Spinal cord (tissue), 9 donors: ENCODE measurements at regions not wholly inside any gene's neighbourhood (a gene's known extent, or its start where the extent isn't known, plus 50 kb on each side); places are given as distances from the start of the nearest gene placed in this dataset.
"Not testable (repeated sequence)": the region's sequence is repeated elsewhere in the genome, so short reads cannot be mapped to it uniquely, and the experiment has no call there.

ENCODE experiments used
- DNase-seq, 6 donors: peaks; one replicate each; pipeline versions ENCODE4 v3.0.0 to v3.0.0-alpha.2; 2013 to 2015; ENCODE audit warnings: low spot score in 6 of 6, low read depth in 4 of 6
- H3K27ac ChIP-seq: one replicate; pipeline ENCODE4 v1.5.1; 2013; ENCODE audit warnings: low read depth, low read length, control low read depth
- H3K27me3 ChIP-seq: one replicate; pipeline ENCODE4 v1.6.1; 2013; ENCODE audit warnings: low read length; ENCODE audit not compliant: control insufficient read depth, insufficient read depth
- H3K36me3 ChIP-seq: one replicate; pipeline ENCODE4 v1.6.1; 2013; ENCODE audit warnings: low read length; ENCODE audit not compliant: control insufficient read depth, insufficient read depth
- H3K4me1 ChIP-seq: one replicate; pipeline ENCODE4 v1.6.1; 2013; ENCODE audit warnings: low read length; ENCODE audit not compliant: control insufficient read depth, insufficient read depth
- H3K4me3 ChIP-seq: one replicate; pipeline ENCODE4 v1.5.1; 2013; ENCODE audit warnings: low read depth, low read length, control low read depth
- H3K9me3 ChIP-seq: one replicate; pipeline ENCODE4 v1.6.1; 2013; ENCODE audit warnings: low read length; ENCODE audit not compliant: control insufficient read depth, insufficient read depth
- WGBS: methylation state at CpG from one replicate; pipeline ENCODE4 v1.1.5; 2013; ENCODE audit warnings: missing lambda C conversion rate; ENCODE audit not compliant: insufficient coverage; 5-methylcytosine and 5-hydroxymethylcytosine counted together
- donor health status: healthy.

GRCh38 chr2:111617299-111618225, 266.4 kb downstream of the ANAPC1 start:
- Histone ChIP-seq H3K27ac (no peak overlapping the region), H3K27me3 (no peaks in the 10 kb centered on the region), H3K36me3 (no peaks in the 10 kb centered on the region), H3K4me3 (no peak overlapping the region), H3K9me3 (no peaks in the 10 kb centered on the region), H3K4me1 (peaks cover 10% of the 10 kb centered on the region)
- 56% methylated on average over 1 of the region's 9 CpGs for WGBS
- no peak for DNase-seq

GRCh38 chr2:111618226-111618977, 265.6 kb downstream of the ANAPC1 start:
- no peak overlapping the region for H3K27ac ChIP-seq
- no peaks in the 10 kb centered on the region for H3K27me3 ChIP-seq
- H3K4me3 ChIP-seq: no peak overlapping the region
- H3K4me1 ChIP-seq: peaks cover 10% of the 10 kb centered on the region
- WGBS: 67% methylated on average over 14 of the region's 16 CpGs
- H3K36me3 ChIP-seq: no peaks in the 10 kb centered on the region
- DNase-seq: peak in 2 of 6 donors; percentile 12 to 68
- H3K9me3 ChIP-seq: no peaks in the 10 kb centered on the region

DNA sequence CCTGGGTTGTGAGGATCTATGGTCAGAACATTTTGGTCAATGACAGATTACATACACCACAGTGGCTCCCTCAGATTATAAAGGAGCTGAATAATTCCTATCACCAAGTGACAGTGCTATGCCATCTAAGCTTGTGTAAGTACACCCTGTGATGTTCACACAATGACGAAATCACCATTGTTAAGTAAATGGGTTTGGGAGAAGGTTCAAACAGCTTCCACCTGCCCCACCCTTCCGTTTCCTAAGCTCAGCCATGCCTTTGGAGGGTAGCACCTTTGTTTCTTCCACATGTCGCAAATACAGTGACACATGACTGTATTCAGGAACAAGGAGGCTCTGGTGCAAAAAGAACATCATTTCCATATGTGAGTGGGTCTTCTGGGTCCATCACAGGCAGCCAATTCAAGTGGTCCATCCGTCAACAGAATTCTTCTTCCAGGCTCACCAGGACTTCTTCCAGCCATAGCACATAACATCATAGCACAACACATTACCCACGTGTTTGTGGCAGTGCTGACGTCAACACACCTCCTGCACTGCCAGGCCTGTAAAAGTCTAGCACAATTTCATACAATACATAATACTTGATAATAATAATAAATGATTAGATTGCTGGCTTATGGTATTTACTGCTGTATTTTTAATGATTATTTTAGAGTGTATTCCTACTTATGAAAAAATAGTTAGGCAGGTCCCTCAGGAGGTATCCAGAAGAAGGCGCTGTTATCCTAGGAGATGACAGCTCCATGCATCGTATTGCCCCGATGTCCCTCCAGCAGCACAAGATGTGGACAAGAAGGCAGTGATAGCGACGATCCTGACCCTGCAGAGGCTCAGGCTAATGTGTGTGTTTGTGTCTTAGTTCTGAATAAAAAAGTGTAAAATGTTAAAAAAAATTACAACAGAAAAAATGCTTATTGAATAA, 264.8 kb downstream of the ANAPC1 start:
- H3K27ac ChIP-seq: no peak overlapping the region
- H3K4me1 ChIP-seq: peaks cover 10% of the 10 kb centered on the region
- no peaks in the 10 kb centered on the region for H3K9me3 ChIP-seq
- H3K4me3 ChIP-seq: no peak overlapping the region
- H3K36me3 ChIP-seq: no peaks in the 10 kb centered on the region
- H3K27me3 ChIP-seq: no peaks in the 10 kb centered on the region
- DNase-seq: no peak
- 89% methylated on average over 4 of the region's 11 CpGs for WGBS

GRCh38 chr2:111620281-111620680, 263.7 kb downstream of the ANAPC1 start:
- DNase-seq: no peak
- H3K27me3 ChIP-seq: no peaks in the 10 kb centered on the region
- no peaks in the 10 kb centered on the region for H3K36me3 ChIP-seq
- H3K4me3 ChIP-seq: no peak overlapping the region
- H3K4me1 ChIP-seq: peaks cover 10% of the 10 kb centered on the region
- no peaks in the 10 kb centered on the region for H3K9me3 ChIP-seq
- WGBS: 86% methylated on average over 5 of the region's 5 CpGs
- H3K27ac ChIP-seq: no peak overlapping the region

DNA sequence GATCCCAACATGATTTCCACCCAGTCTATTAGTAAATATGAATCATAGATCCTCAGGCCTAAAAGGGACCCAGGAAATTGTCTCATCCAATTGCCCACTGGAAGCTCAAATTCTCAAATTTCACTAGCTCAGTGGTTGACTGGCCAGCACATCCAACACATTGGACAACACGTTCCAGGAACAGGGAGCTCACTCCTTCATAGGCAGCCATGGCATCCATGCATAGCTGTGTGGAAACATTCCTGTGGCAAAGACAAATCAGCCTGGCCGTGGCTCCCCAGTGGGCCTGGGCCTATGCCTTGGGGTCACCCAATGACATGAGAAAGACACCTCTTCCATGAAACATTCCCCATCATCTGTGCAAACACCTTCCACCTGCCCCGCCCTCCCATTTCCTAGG, 261.1 kb downstream of the ANAPC1 start:
- no peak overlapping the region for H3K27ac ChIP-seq
- H3K9me3 ChIP-seq: no peaks in the 10 kb centered on the region
- no peak for DNase-seq
- H3K36me3 ChIP-seq: no peaks in the 10 kb centered on the region
- peaks cover 3% of the 10 kb centered on the region for H3K4me1 ChIP-seq
- H3K27me3 ChIP-seq: no peaks in the 10 kb centered on the region
- H3K4me3 ChIP-seq: no peak overlapping the region
- 92% methylated on average over 3 of the region's 3 CpGs for WGBS

DNA sequence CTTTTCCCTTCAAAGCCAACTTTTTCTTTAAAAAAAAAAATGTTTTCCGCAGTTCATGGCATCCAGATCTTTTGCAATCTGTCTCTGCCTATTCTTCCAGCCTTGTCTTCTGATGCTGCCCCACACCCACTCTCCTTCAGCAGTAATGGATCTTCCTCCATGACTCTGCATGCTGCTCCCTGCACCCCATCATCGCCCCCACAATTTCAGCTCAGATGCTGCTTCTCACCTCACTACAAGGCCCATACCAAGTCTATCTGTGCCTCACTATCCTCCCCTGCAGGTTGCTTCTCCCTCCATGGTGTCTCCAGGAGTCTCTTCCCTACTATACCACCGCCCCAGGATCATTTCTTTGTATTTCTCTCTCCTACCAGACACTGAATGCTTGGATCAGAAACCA, 260.6 kb downstream of the ANAPC1 start:
- no peak for DNase-seq
- H3K27me3 ChIP-seq: no peaks in the 10 kb centered on the region
- WGBS: 98% methylated on average over 3 of the region's 3 CpGs
- no peak overlapping the region for H3K27ac ChIP-seq
- H3K9me3 ChIP-seq: no peaks in the 10 kb centered on the region
- H3K36me3 ChIP-seq: no peaks in the 10 kb centered on the region
- H3K4me1 ChIP-seq: no peaks in the 10 kb centered on the region
- H3K4me3 ChIP-seq: no peak overlapping the region

- Histone ChIP-seq H3K27ac (no peak overlapping the region), H3K36me3 (no peaks in the 10 kb centered on the region), H3K4me3 (no peak overlapping the region), H3K4me1 (no peaks in the 10 kb centered on the region), H3K27me3 (no peaks in the 10 kb centered on the region), H3K9me3 (peaks cover 4% of the 10 kb centered on the region)
- no peak for DNase-seq
- no CpG with 5 or more reads among the region's 3 CpGs for WGBS
Measured at GRCh38 chr2:111624411-111625156, 259.4 kb downstream of the ANAPC1 start.

DNA sequence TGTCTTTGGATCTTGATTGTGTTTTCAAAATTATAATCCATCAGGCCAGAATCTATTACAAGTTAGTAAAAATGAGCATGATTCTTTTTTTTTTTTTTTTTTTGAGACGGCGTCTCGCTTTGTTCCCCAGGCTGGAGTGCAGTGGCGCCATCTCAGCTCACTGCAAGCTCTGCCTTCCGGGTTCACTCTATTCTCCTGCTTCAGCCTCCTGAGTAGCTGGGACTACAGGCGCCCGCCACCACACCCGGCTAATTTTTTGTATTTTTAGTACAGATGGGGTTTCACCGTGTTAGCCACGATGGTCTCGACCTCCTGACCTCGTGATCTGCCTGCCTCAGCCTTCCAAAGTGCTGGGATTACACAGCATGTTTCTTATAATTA, 258.8 kb downstream of the ANAPC1 start:
- H3K9me3 ChIP-seq, H3K4me3 ChIP-seq, H3K27ac ChIP-seq, H3K4me1 ChIP-seq, DNase-seq, H3K27me3 ChIP-seq, H3K36me3 ChIP-seq: not testable (repeated sequence)
- no CpG with 5 or more reads among the region's 12 CpGs for WGBS
